Right kidney (tissue), 1 donor: ENCODE measurements at regions not wholly inside any gene's neighbourhood (a gene's known extent, or its start where the extent isn't known, plus 50 kb on each side); places are given as distances from the start of the nearest gene placed in this dataset.
A peak's percentile ranks its signal among the peaks of the same experiment; 100 is the strongest.

Experiments used
- DNase-seq: peaks from one replicate; pipeline ENCODE4 v3.0.0-alpha.2; 2016

- DNase-seq: peak; percentile 41
Measured at GRCh38 chr2:217269701-217270484, 410.0 kb upstream of the TNP1 start.

GRCh38 chr2:217268978-217269377 lies 409.1 kb upstream of the TNP1 start:
- no peak for DNase-seq

GRCh38 chr2:217267758-217268157 lies 407.9 kb upstream of the TNP1 start:
- no peak for DNase-seq

- no peak for DNase-seq
Measured at GRCh38 chr2:217263756-217264155, 403.9 kb upstream of the TNP1 start.

DNA sequence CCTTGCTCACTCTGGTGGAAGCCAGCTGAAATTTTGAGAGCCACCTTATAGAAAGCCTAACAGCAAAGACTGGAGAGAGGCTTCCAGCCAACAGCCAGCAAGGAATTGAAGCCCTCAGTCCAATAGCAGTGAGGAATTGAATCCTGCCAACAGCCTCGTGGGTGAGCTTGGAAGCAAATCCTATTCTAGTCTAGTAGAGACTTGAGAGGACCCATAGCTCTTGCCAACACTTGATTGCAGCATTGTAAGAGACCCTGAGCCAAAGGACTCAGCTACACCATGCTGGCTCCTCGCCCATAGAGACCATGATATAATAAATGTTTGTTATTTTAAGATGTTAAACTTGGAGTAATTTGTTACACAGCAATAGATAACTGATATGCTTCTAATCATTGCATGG lies 403.0 kb upstream of the TNP1 start:
- DNase-seq: no peak

GRCh38 chr2:217261452-217261851 lies 401.6 kb upstream of the TNP1 start:
- no peak for DNase-seq

DNA sequence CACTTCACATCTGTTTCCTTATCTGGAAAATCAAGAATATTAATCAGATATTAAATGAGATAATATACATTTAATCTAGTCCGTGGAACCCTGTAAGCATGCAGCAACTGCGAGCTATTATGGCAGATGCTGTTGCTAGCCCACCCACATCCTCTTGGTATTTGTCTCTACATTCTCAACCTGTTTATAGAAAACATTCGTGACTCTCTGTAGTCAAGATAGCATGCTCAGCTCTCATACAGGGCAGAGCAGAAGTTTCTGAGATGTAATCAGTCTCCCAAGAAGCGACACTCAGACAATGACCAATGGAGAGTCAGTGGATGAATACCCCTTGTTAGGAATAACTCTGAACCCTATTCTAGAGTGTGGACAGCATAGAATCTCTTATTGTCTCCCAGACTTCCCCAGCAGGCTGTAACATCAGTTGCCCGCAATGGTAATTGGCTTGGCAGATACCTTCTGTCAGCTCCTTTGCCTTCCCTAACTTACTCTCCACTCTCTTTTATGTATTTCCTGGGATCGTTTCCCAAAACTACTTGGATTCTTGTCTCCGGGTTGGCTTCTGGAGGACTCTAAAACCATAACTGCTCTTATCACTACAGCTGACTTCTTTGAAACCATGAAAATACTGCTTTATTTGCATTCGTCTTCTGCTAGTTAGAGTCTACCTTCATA lies 400.7 kb upstream of the TNP1 start:
- no peak for DNase-seq

DNA sequence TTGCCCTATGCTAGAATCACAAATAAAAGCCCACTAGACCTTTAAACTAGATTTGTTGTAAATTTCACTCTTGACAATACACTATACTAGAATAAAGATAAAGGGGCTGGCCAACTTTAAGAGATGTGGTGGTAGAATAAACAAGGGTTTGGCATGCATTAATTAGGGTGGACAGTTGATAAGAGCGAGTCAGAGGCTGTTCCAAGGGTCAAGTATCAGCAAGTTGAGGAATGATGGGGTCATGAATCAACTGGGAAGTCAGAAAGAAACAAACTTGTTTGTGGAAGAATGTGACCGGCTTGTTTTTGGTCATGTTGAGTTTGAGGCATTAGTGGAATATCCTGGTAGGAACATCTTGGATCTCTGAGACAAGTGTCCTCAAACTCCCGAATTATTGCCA lies 398.3 kb upstream of the TNP1 start:
- no peak for DNase-seq

GRCh38 chr2:217256251-217256650 lies 396.4 kb upstream of the TNP1 start:
- DNase-seq: no peak

- no peak for DNase-seq
Measured at GRCh38 chr2:217254111-217254510, 394.2 kb upstream of the TNP1 start.

GRCh38 chr2:217252181-217252580 lies 392.3 kb upstream of the TNP1 start:
- no peak for DNase-seq

- peak; percentile 61 for DNase-seq
Measured at GRCh38 chr2:217250013-217250524, 390.2 kb upstream of the TNP1 start.

- peak; percentile 10 for DNase-seq
Measured at GRCh38 chr2:217249121-217250012, 389.5 kb upstream of the TNP1 start.

- peak; percentile 62 for DNase-seq
Measured at GRCh38 chr2:217248312-217248935, 388.6 kb upstream of the TNP1 start.

- no peak for DNase-seq
Measured at GRCh38 chr2:217247476-217247875, 387.6 kb upstream of the TNP1 start.

DNA sequence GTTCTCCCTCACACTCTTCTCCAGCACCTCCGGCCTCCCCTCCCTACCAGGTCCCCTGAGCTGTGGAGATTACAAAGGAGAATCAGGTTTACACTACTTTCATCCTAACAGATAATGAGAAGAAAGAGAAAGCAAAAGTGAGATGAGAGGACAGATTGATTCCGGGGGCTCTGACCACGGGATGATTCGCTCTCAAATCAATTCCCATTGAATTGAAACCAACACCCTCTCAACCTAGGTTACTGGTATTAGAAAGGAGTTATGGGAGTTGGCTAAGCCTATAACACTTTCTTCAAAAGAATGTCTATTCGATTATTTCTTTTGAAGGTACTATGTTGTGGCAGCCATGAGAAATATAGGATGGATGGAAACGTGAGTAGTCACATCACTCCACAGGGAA lies 386.2 kb upstream of the TNP1 start:
- no peak for DNase-seq

GRCh38 chr2:217244815-217245214 lies 385.0 kb upstream of the TNP1 start:
- no peak for DNase-seq

DNA sequence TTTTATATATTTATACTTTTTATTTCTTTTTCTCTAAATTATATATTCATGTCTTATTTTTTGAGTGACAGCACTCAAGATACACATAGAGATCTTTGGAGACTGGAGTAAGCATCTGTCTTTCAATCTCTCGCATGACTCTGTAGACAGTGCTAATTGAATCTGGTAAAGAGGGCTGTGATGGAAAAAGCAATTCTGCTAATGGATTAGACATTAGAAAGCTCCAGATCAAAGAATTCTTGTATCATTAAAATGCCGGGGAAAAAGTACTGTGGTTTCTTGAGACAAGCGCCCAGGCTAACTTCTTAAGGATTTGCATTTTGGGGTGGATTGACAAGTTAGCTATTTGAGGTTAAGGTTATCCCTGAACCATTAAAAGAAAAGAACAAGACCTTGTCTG lies 383.1 kb upstream of the TNP1 start:
- no peak for DNase-seq

- DNase-seq: no peak
Measured at GRCh38 chr2:217231724-217232123, 371.9 kb upstream of the TNP1 start.

DNA sequence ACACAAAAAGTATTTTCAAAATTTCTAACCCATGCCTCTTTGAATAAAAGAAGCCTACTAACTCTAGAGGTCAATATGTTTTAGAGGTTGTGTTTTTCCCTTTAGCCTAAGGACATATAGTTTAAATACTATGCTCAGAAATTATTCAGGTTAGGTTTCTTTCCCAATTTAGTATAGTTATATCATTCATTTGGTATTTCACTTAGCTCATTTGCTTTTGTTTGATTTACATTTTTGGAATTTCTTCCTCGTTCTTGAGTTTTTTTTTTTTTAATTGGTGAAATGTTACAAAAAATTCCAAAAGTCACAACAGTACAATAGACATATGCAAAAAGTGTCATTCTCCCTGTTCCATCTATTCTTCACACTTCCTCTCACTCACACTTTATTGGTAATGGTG lies 371.3 kb upstream of the TNP1 start:
- no peak for DNase-seq

DNA sequence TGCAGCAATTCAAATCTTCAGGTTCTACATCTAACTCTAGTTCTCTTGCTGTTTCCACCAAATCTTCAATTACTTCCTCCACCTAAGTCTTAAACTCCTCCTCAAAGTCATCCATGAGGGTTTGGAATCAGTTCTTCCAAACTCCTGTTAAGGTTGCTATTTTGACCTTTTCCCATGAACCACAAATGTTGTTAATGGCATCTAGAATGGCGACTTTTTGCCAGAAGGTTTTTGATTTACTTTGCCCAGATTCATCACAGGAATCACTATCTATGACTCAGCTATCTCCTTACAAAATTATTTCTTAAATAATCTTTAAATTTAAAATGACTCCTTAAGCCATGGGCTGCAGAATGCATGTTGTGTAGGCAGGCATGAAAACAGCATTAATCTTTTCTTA lies 368.9 kb upstream of the TNP1 start:
- DNase-seq: no peak

- DNase-seq: no peak
Measured at GRCh38 chr2:217227794-217228193, 367.9 kb upstream of the TNP1 start.
